ENCODE measurements at regions not wholly inside any gene's neighbourhood (a gene's known extent, or its start where the extent isn't known, plus 50 kb on each side); places are given as distances from the start of the nearest gene placed in this dataset.

DNA sequence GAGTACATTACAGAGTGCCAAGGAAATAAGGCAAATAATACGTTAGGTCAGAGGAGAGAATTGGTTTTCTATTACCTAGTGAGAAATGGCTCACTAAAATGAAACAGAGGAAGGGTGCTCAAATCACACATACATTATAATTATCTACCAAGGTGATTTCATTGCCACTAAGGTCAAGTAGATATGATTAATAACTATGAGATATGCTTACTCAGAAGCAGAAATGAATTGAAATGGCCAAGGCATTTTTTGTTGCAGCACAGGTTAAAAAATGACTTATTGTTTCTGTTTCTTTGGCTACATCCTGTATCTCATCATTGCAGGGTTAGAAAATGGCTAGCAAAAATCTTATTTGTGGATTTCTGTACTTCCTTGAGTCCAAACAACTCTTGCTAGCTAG is 154.5 kb upstream of the GORAB start:
- TF ChIP-seq, protein P1, sequence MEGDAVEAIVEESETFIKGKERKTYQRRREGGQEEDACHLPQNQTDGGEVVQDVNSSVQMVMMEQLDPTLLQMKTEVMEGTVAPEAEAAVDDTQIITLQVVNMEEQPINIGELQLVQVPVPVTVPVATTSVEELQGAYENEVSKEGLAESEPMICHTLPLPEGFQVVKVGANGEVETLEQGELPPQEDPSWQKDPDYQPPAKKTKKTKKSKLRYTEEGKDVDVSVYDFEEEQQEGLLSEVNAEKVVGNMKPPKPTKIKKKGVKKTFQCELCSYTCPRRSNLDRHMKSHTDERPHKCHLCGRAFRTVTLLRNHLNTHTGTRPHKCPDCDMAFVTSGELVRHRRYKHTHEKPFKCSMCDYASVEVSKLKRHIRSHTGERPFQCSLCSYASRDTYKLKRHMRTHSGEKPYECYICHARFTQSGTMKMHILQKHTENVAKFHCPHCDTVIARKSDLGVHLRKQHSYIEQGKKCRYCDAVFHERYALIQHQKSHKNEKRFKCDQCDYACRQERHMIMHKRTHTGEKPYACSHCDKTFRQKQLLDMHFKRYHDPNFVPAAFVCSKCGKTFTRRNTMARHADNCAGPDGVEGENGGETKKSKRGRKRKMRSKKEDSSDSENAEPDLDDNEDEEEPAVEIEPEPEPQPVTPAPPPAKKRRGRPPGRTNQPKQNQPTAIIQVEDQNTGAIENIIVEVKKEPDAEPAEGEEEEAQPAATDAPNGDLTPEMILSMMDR (IDR thresholded peaks at IDR 0.05) = no peak
- TF ChIP-seq EZH2 (IDR thresholded peaks at IDR 0.05) = no peak
